ENCODE measurements at regions not wholly inside any gene's neighbourhood (a gene's known extent, or its start where the extent isn't known, plus 50 kb on each side); places are given as distances from the start of the nearest gene placed in this dataset.
A peak's percentile ranks its signal among the peaks of the same experiment; 100 is the strongest.

DNA sequence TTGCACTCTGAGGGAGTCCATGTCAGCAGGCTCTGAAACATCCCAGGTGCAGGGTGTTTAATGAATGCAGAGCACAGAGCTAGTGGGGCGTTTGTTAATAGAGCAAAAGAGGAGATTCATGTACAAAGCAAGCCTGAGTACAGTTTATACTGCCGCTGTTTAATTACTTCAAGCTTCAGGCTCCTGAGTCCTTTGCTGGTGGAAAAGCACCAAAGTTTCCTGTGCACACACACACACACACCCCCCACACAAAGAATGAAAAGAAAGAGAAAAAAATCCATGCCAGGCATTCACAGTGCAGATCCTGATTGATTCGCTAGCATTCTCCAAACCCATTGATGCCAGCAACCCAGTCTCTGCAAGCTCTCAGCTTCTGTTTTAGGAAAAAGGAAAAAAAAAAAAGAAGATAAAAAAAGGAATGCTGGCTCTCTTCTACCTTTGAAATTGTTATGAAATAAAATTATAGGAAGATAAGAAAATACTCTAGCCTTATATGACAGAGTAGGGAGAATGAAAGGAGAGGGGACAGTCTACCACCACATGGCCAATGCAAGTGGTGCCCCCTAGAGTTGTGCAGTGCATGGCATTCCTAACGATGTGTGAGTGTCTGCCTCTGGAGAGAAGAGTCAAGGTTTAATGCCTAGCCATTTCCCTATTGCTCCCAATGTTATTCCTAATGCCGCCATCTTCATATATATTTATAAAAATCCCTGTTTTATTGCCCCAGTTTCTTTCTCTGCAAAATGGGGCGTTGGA is 216.5 kb downstream of the TMEM114 start:
- TF ChIP-seq MAZ (IDR thresholded peaks at IDR 0.05; ENCODE audit: borderline replicate concordance, low read depth, low read length), result no peak
- no peak for TF ChIP-seq FOSB (CRISPR knock-in tag; IDR thresholded peaks at IDR 0.05)
- TF ChIP-seq KDM1A (IDR thresholded peaks at IDR 0.05; ENCODE audit: low read depth), result no peak
- TF ChIP-seq SMC3 (IDR thresholded peaks at IDR 0.05), result no peak
- TF ChIP-seq, protein P1, sequence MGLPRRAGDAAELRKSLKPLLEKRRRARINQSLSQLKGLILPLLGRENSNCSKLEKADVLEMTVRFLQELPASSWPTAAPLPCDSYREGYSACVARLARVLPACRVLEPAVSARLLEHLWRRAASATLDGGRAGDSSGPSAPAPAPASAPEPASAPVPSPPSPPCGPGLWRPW (IDR thresholded peaks at IDR 0.05), result no peak
- no peak for TF ChIP-seq TP53 (CRISPR knock-in tag; IDR thresholded peaks at IDR 0.05)
- no peak for TF ChIP-seq CEBPB (IDR thresholded peaks at IDR 0.05)
- no peak for TF ChIP-seq ZSCAN20 (CRISPR knock-in tag; IDR thresholded peaks at IDR 0.05)
- no peak for TF ChIP-seq RARB (CRISPR knock-in tag; IDR thresholded peaks at IDR 0.05)
- no peak for TF ChIP-seq GATA3 (IDR thresholded peaks at IDR 0.05; ENCODE audit: borderline replicate concordance)
- TF ChIP-seq ZC3H11A (IDR thresholded peaks at IDR 0.05), result no peak
- no peak for TF ChIP-seq HOXB13 (CRISPR knock-in tag; IDR thresholded peaks at IDR 0.05; ENCODE audit: low read depth)
- TF ChIP-seq FOXS1 (CRISPR knock-in tag; IDR thresholded peaks at IDR 0.05), result no peak
- TF ChIP-seq MAFK (IDR thresholded peaks at IDR 0.05; ENCODE audit: partially characterized antibody), result no peak
- no peak overlapping the region for H3K4me2 ChIP-seq
- WGBS (ENCODE audit: missing lambda C conversion rate), result 13% methylated on average over 6 of the region's 6 CpGs
- no peak for DNase-seq (ENCODE audit: low read depth in 1 of 2, low spot score in 1 of 2)
- no peak for ATAC-seq
- H3K4me1 ChIP-seq, result no peaks in the 10 kb centered on the region
- no peaks in the 10 kb centered on the region for H3K9me3 ChIP-seq
- no peak for FAIRE-seq
- no peak overlapping the region for H3K27ac ChIP-seq
- no peak overlapping the region for H3K4me3 ChIP-seq
- CTCF ChIA-PET, result no interaction called here
- POLR2A ChIA-PET, result no interaction called here

DNA sequence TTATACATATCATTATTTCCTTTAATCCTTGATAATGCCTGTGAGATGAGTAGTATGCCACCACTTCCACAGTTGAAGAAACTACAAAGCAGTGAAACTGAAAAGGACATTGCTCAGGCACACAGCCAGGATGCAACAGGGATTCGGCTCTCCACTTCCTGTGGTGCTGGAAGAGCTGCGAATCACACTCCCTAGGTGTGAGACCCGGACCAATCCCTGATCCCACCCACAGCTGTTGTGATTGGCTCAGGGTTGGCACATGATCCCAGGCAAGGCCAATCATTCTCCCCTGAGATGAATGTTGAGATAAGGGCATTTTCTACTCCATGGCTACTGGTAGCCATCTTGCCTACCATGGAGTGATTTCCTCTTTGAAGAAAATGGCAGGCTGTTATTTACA is 218.2 kb downstream of the TMEM114 start:
- Histone ChIP-seq H3K4me1 (no peaks in the 10 kb centered on the region), H3K9me3 (no peaks in the 10 kb centered on the region), H3K27ac (no peak overlapping the region), H3K4me3 (no peak overlapping the region), H3K4me2 (no peak overlapping the region)
- 2% methylated on average over 3 of the region's 3 CpGs for WGBS (ENCODE audit: missing lambda C conversion rate)
- TF ChIP-seq KDM1A (IDR thresholded peaks at IDR 0.05; ENCODE audit: low read depth) (no peak), JUNB (IDR thresholded peaks at IDR 0.05) (no peak), FOSB (CRISPR knock-in tag; IDR thresholded peaks at IDR 0.05) (no peak)
- TF ChIP-seq, protein P2, sequence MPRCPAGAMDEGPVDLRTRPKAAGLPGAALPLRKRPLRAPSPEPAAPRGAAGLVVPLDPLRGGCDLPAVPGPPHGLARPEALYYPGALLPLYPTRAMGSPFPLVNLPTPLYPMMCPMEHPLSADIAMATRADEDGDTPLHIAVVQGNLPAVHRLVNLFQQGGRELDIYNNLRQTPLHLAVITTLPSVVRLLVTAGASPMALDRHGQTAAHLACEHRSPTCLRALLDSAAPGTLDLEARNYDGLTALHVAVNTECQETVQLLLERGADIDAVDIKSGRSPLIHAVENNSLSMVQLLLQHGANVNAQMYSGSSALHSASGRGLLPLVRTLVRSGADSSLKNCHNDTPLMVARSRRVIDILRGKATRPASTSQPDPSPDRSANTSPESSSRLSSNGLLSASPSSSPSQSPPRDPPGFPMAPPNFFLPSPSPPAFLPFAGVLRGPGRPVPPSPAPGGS (IDR thresholded peaks at IDR 0.05), result no peak
- FAIRE-seq, result no peak
- no peak for ATAC-seq
- ChIA-PET CTCF (interaction anchor here (1.0 to 1.2 kb wide), 2 partner anchors 10 to 16 kb away, joined by 3 read pairs; no protein-coding TSS in a partner anchor), POLR2A (no interaction called here)
- DNase-seq (ENCODE audit: low read depth in 1 of 2, low spot score in 1 of 2), result no peak

DNA sequence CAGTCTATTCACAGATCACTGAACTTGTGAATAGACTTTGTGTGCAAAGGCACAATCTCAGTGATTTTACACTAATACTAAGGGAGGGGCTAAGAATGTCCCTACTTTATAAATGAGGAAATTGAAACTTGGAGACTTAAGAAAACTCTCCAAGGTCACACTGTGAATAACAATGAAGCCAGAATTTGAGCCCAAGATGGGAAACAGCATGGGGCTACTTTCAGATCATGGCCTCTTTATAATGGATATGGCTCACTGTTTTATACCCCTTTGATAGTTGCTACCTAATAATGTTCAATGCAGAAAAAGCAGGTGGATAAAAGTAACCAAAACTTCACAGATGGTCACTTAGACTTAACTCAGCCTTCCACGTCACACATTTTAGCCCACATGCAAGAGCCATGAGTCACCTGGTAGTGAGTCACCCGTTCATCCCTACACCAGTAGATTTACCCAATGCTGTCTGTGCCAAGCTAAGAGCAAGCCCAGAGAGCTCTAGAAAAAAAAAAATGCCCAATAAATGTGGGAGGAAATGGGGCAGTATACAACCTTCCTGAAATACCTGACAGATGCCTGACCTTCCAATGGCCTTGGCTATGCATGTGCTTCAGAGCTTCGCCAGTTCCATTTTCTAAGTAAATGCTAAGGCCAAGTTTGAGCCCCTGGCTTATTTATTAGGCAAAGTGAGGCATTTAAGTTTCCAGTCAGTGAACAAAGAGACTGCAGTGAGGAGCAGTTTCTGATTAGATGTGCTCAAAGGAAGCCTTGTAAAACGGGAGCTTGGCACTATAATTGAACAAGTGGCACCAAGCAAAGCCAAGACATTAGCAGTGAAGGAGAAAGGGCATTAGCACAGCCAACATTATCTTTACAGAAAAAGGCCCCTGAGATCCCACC is 219.7 kb downstream of the TMEM114 start:
- Histone ChIP-seq H3K4me3 (no peak overlapping the region), H3K27ac (no peak overlapping the region), H3K9me3 (no peaks in the 10 kb centered on the region), H3K4me2 (no peak overlapping the region), H3K4me1 (no peaks in the 10 kb centered on the region)
- POLR2A ChIA-PET, result no interaction called here
- ATAC-seq, result no peak
- WGBS (ENCODE audit: missing lambda C conversion rate), result 0% methylated on average over 4 of the region's 4 CpGs
- CTCF ChIA-PET, result interaction anchor here (1.0 kb wide), 1 partner anchor 15 kb away, joined by 3 read pairs; no protein-coding TSS in a partner anchor
- peak in 1 of 2 experiments; percentile 18 for DNase-seq (ENCODE audit: low read depth in 1 of 2, low spot score in 1 of 2)
- no peak for FAIRE-seq
- TF ChIP-seq FOSL2 (IDR thresholded peaks at IDR 0.05) (no peak), FOSL2 (CRISPR knock-in tag; IDR thresholded peaks at IDR 0.05) (peak; percentile 26; the same call in 1 of the 2 replicates), EHMT2 (IDR thresholded peaks at IDR 0.05; ENCODE audit: low read depth) (no peak), HEYL (CRISPR knock-in tag; IDR thresholded peaks at IDR 0.05) (no peak), CBX2 (IDR thresholded peaks at IDR 0.05; ENCODE audit: borderline replicate concordance, low read depth) (no peak), ZNF302 (CRISPR knock-in tag; IDR thresholded peaks at IDR 0.05) (no peak)

Measured in A549 (cell line).